Transverse colon (tissue), 4 donors: ENCODE measurements at regions not wholly inside any gene's neighbourhood (a gene's known extent, or its start where the extent isn't known, plus 50 kb on each side); places are given as distances from the start of the nearest gene placed in this dataset.

Source experiments
- DNase-seq: peaks from one replicate; pipeline ENCODE4 v3.0.0-alpha.2; 2019
- H3K27ac ChIP-seq, 4 donors: fragments of 200-600 bp; sonication (generic); 2 replicates each; pipeline ENCODE4 v1.5.1; 2016 to 2018; ENCODE audit warnings: inconsistent platforms in 4 of 4
- H3K27me3 ChIP-seq: fragments of 200-600 bp; sonication (generic); 2 replicates; pipeline ENCODE4 v1.5.1; 2017; ENCODE audit warnings: inconsistent platforms
- H3K36me3 ChIP-seq, 4 donors: fragments of 200-600 bp; sonication (generic); 2 replicates each; pipeline ENCODE4 v1.5.1; 2017 to 2019; ENCODE audit warnings: inconsistent platforms in 4 of 4
- H3K4me1 ChIP-seq, 4 donors: fragments of 200-600 bp; sonication (generic); 2 replicates each; pipeline ENCODE4 v1.5.1; 2017 to 2020; ENCODE audit warnings: inconsistent platforms in 4 of 4
- H3K4me3 ChIP-seq, 4 donors: fragments of 200-600 bp; sonication (generic); 1 replicate in 1 of 4; 2 replicates in 3 of 4; pipeline versions ENCODE4 v1.5.1 to v1.6.1; 2017 to 2019; ENCODE audit warnings: inconsistent platforms in 4 of 4
- H3K9me3 ChIP-seq, 2 donors: fragments of 200-600 bp; sonication (generic); 2 replicates each; pipeline ENCODE4 v1.5.1; 2017 to 2019; ENCODE audit warnings: inconsistent platforms in 2 of 2
- CTCF ChIP-seq, 5 experiments: fragments of 200-600 bp in 3 of 5; fragments of 450-650 bp in 2 of 5; sonication (generic) in 3 of 5; IDR thresholded peaks; 1 replicate in 2 of 5; 2 replicates in 3 of 5; pipeline ENCODE4 v1.5.1; 2016 to 2017; ENCODE audit warnings: antibody characterized with exemption in 5 of 5, inconsistent platforms in 3 of 5, mild to moderate bottlenecking in 2 of 5, moderate library complexity in 1 of 5
- EP300 ChIP-seq: sonication (generic); formaldehyde crosslinking; IDR thresholded peaks from one replicate; pipeline ENCODE4 v1.6.1; 2017; ENCODE audit warnings: antibody characterized with exemption, low read depth
- POLR2A ChIP-seq: fragments of 450-650 bp; IDR thresholded peaks from one replicate; pipeline ENCODE4 v1.6.1; 2016; ENCODE audit warnings: antibody characterized with exemption, mild to moderate bottlenecking, moderate library complexity
- POLR2AphosphoS5 ChIP-seq, 3 donors: sonication (generic); formaldehyde crosslinking; IDR thresholded peaks; one replicate each; pipeline ENCODE4 v1.6.1; 2016; ENCODE audit warnings: antibody characterized with exemption in 3 of 3
- WGBS, 2 donors: methylation state at CpG; one replicate each; pipeline ENCODE4 v1.1.5; 2018; ENCODE audit warnings: low coverage in 1 of 2; 5-methylcytosine and 5-hydroxymethylcytosine counted together
- in situ Hi-C, 4 donors: fragments of 200-750 bp; cut with MboI; loops; one replicate each; pipeline versions ENCODE4 v1.15.0 to v1.15.1; 2017; ENCODE audit warnings: low sequenced_read_pairs in 3 of 4, low pct_ligation_motif_present in 1 of 4, low pct_unique_long_range_greater_than_20kb in 1 of 4
- intact Hi-C: fragments of 100-400 bp; cut with DNase I; formaldehyde crosslinking; loops from one replicate; pipeline ENCODE4 v1.15.1; 2023; ENCODE audit warnings: low total_unique reads

GRCh38 chr12:127282786-127283565, 984.0 kb upstream of the TMEM132C start:
- Histone ChIP-seq H3K9me3 (no peaks in the 10 kb centered on the region), H3K4me1 (no peaks in the 10 kb centered on the region), H3K36me3 (no peaks in the 10 kb centered on the region), H3K27ac (no peak overlapping the region), H3K4me3 (no peak overlapping the region), H3K27me3 (peaks cover 5% of the 10 kb centered on the region)
- in situ Hi-C loops (no loop called here), intact Hi-C loops (no loop called here)
- 85 to 91% methylated on average over 6 to 7 of the region's 7 CpGs for WGBS, 2 donors
- TF ChIP-seq POLR2A (no peak), CTCF (IDR thresholded peaks at IDR 0.05) (no peak), EP300 (no peak), POLR2AphosphoS5 (IDR thresholded peaks at IDR 0.05) (no peak)
- no peak for DNase-seq

GRCh38 chr12:127284021-127284420, 982.9 kb upstream of the TMEM132C start:
- H3K27me3 ChIP-seq: peaks cover 5% of the 10 kb centered on the region
- intact Hi-C loops (no loop called here), in situ Hi-C loops (no loop called here)
- no peak for DNase-seq
- no peaks in the 10 kb centered on the region for H3K4me1 ChIP-seq
- H3K27ac ChIP-seq: no peak overlapping the region
- no peaks in the 10 kb centered on the region for H3K36me3 ChIP-seq
- no peaks in the 10 kb centered on the region for H3K9me3 ChIP-seq
- TF ChIP-seq POLR2AphosphoS5 (IDR thresholded peaks at IDR 0.05): no peak
- TF ChIP-seq EP300: no peak
- TF ChIP-seq CTCF (IDR thresholded peaks at IDR 0.05): no peak
- no peak for TF ChIP-seq POLR2A
- WGBS, 2 donors: 59 to 66% methylated on average over 5 to 6 of the region's 6 CpGs
- no peak overlapping the region for H3K4me3 ChIP-seq

GRCh38 chr12:127284870-127285431, 982.0 kb upstream of the TMEM132C start:
- H3K27ac ChIP-seq: no peak overlapping the region
- H3K27me3 ChIP-seq: peaks cover 5% of the 10 kb centered on the region
- DNase-seq: no peak
- in situ Hi-C loops: no loop called here
- 39% methylated on average over 2 to 3 of the region's 3 CpGs for WGBS, 2 donors
- H3K36me3 ChIP-seq: no peaks in the 10 kb centered on the region
- no peaks in the 10 kb centered on the region for H3K4me1 ChIP-seq
- no peaks in the 10 kb centered on the region for H3K9me3 ChIP-seq
- no peak for TF ChIP-seq CTCF (IDR thresholded peaks at IDR 0.05)
- no peak for TF ChIP-seq POLR2AphosphoS5 (IDR thresholded peaks at IDR 0.05)
- TF ChIP-seq POLR2A: no peak
- no peak for TF ChIP-seq EP300
- intact Hi-C loops: no loop called here
- H3K4me3 ChIP-seq: no peak overlapping the region

GRCh38 chr12:127286281-127286680, 980.7 kb upstream of the TMEM132C start:
- 72 to 78% methylated on average over 3 of the region's 3 CpGs for WGBS, 2 donors
- no peaks in the 10 kb centered on the region for H3K36me3 ChIP-seq
- intact Hi-C loops (no loop called here), in situ Hi-C loops (no loop called here)
- no peak overlapping the region for H3K27ac ChIP-seq
- TF ChIP-seq POLR2AphosphoS5 (IDR thresholded peaks at IDR 0.05) (no peak), CTCF (IDR thresholded peaks at IDR 0.05) (no peak), EP300 (no peak), POLR2A (no peak)
- no peaks in the 10 kb centered on the region for H3K9me3 ChIP-seq
- DNase-seq: no peak
- no peaks in the 10 kb centered on the region for H3K27me3 ChIP-seq
- H3K4me3 ChIP-seq: no peak overlapping the region
- H3K4me1 ChIP-seq: no peaks in the 10 kb centered on the region
